ENCODE measurements at regions not wholly inside any gene's neighbourhood (a gene's known extent, or its start where the extent isn't known, plus 50 kb on each side); places are given as distances from the start of the nearest gene placed in this dataset.

DNA sequence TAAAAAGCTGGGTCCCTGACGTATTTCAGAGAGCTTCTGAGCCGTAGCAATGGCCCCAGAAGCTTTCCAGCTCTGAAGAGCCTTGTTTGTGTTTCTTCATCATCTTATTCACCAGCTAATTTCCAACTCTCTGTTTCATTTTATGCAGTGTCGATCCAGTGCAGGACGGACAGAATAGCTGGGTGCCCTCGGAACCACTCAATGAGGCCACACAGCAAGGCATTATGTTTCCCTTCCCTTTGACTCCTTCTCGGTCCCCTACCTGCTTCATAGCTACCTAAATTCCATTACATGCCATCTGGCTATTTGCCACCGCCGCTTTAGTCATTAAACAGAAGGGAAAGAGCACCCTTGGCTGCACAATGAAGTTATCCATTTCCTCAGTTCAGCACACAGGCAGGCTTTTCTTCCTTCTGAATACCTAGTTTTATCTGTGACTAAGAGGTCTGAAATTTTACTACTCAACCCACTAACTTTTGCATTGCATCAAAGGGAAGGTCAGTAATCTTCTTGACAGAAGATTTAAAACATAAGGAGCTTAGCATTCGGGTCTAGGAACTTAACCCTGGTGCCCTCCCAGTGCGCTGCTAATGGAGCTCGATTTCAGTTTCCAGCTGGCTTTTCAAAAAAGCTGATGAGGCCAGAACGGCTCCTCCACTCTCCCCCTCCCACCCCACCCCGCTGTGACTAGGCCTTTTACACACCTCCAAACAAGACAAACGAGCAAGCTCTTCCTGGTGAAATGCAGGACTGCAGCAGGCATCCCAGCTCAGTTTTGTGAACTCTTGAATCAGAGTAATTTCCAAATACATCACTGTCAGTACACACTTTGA, 176.8 kb downstream of the GXYLT1 start:
- Histone ChIP-seq H3K27ac (ENCODE audit: low read length) (peak overlapping the region; percentile 26), H3K4me3 (ENCODE audit: low read length) (peak overlapping the region; percentile 26), H3K9ac (ENCODE audit: low read length) (no peak overlapping the region), H3K9me2 (ENCODE audit: insufficient read depth, low read length) (no peaks in the 10 kb centered on the region), H3K4me2 (ENCODE audit: low read length) (no peak overlapping the region), H3K27me3 (ENCODE audit: insufficient read depth, low read depth, low read length) (peaks cover 5% of the 10 kb centered on the region), H3K36me3 (ENCODE audit: insufficient read depth, low read length) (no peaks in the 10 kb centered on the region), H2AFZ (ENCODE audit: low read depth, low read length) (no peak overlapping the region), H3K9me3 (ENCODE audit: low read length) (no peaks in the 10 kb centered on the region), H3K79me2 (replicated peaks; ENCODE audit: insufficient read depth, low read length) (no peaks in the 10 kb centered on the region), H3F3A (ENCODE audit: insufficient read depth, low read length, poor library complexity, severe bottlenecking) (peaks cover 2% of the 10 kb centered on the region), H4K20me1 (ENCODE audit: insufficient read depth) (no peaks in the 10 kb centered on the region)
- TF ChIP-seq, protein P1, sequence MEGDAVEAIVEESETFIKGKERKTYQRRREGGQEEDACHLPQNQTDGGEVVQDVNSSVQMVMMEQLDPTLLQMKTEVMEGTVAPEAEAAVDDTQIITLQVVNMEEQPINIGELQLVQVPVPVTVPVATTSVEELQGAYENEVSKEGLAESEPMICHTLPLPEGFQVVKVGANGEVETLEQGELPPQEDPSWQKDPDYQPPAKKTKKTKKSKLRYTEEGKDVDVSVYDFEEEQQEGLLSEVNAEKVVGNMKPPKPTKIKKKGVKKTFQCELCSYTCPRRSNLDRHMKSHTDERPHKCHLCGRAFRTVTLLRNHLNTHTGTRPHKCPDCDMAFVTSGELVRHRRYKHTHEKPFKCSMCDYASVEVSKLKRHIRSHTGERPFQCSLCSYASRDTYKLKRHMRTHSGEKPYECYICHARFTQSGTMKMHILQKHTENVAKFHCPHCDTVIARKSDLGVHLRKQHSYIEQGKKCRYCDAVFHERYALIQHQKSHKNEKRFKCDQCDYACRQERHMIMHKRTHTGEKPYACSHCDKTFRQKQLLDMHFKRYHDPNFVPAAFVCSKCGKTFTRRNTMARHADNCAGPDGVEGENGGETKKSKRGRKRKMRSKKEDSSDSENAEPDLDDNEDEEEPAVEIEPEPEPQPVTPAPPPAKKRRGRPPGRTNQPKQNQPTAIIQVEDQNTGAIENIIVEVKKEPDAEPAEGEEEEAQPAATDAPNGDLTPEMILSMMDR (IDR thresholded peaks at IDR 0.05; ENCODE audit: poor library complexity, severe bottlenecking) = no peak
- TF ChIP-seq SMC3 (conservative IDR thresholded peaks at IDR 0.05; ENCODE audit: poor library complexity) (no peak), RAD21 (conservative IDR thresholded peaks at IDR 0.05) (no peak), POLR2AphosphoS5 (IDR thresholded peaks at IDR 0.05) (no peak), EZH2 (IDR thresholded peaks at IDR 0.05; ENCODE audit: borderline replicate concordance, insufficient read depth, low read length, poor library complexity, severe bottlenecking) (no peak), EP300 (conservative IDR thresholded peaks at IDR 0.05; ENCODE audit: poor library complexity, severe bottlenecking) (no peak), TAF1 (IDR thresholded peaks at IDR 0.05; ENCODE audit: low read depth) (no peak), MXI1 (conservative IDR thresholded peaks at IDR 0.05; ENCODE audit: poor library complexity, severe bottlenecking) (no peak)
- TF ChIP-seq, protein P2, sequence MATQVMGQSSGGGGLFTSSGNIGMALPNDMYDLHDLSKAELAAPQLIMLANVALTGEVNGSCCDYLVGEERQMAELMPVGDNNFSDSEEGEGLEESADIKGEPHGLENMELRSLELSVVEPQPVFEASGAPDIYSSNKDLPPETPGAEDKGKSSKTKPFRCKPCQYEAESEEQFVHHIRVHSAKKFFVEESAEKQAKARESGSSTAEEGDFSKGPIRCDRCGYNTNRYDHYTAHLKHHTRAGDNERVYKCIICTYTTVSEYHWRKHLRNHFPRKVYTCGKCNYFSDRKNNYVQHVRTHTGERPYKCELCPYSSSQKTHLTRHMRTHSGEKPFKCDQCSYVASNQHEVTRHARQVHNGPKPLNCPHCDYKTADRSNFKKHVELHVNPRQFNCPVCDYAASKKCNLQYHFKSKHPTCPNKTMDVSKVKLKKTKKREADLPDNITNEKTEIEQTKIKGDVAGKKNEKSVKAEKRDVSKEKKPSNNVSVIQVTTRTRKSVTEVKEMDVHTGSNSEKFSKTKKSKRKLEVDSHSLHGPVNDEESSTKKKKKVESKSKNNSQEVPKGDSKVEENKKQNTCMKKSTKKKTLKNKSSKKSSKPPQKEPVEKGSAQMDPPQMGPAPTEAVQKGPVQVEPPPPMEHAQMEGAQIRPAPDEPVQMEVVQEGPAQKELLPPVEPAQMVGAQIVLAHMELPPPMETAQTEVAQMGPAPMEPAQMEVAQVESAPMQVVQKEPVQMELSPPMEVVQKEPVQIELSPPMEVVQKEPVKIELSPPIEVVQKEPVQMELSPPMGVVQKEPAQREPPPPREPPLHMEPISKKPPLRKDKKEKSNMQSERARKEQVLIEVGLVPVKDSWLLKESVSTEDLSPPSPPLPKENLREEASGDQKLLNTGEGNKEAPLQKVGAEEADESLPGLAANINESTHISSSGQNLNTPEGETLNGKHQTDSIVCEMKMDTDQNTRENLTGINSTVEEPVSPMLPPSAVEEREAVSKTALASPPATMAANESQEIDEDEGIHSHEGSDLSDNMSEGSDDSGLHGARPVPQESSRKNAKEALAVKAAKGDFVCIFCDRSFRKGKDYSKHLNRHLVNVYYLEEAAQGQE (IDR thresholded peaks at IDR 0.05; ENCODE audit: borderline replicate concordance) = no peak

DNA sequence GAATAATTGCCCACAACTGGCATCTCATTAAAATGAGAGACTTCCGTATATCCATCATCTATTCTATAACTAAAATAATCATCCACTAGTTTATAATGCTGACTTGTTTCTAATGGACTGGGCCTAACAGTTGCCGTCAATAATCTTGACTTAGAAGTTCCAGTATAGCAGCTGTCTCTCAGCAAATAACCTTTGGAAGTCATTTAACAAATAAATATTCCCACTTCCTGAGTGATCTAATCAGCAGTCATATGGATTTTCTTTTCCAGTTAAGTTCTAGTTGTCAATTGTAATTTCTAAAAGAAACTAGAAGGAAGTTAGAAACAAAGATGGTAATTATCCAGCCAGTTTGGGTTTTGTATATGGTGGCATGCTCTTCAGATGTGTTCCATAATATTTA, 177.8 kb downstream of the GXYLT1 start:
- Histone ChIP-seq H3K79me2 (replicated peaks; ENCODE audit: insufficient read depth, low read length) (no peaks in the 10 kb centered on the region), H3K27ac (ENCODE audit: low read length) (no peak overlapping the region), H3K4me2 (ENCODE audit: low read length) (no peak overlapping the region), H3F3A (ENCODE audit: insufficient read depth, low read length, poor library complexity, severe bottlenecking) (peaks cover 4% of the 10 kb centered on the region), H3K9me3 (ENCODE audit: low read length) (no peaks in the 10 kb centered on the region), H3K36me3 (ENCODE audit: insufficient read depth, low read length) (no peaks in the 10 kb centered on the region), H3K9me2 (ENCODE audit: insufficient read depth, low read length) (no peaks in the 10 kb centered on the region), H4K20me1 (ENCODE audit: insufficient read depth) (no peaks in the 10 kb centered on the region), H3K27me3 (ENCODE audit: insufficient read depth, low read depth, low read length) (peaks cover 5% of the 10 kb centered on the region), H3K4me3 (ENCODE audit: low read length) (no peak overlapping the region), H2AFZ (ENCODE audit: low read depth, low read length) (no peak overlapping the region), H3K9ac (ENCODE audit: low read length) (no peak overlapping the region)
- TF ChIP-seq POLR2AphosphoS5 (IDR thresholded peaks at IDR 0.05) (no peak), MXI1 (conservative IDR thresholded peaks at IDR 0.05; ENCODE audit: poor library complexity, severe bottlenecking) (no peak), TAF1 (IDR thresholded peaks at IDR 0.05; ENCODE audit: low read depth) (no peak), SMC3 (conservative IDR thresholded peaks at IDR 0.05; ENCODE audit: poor library complexity) (no peak)
- TF ChIP-seq, protein P1 (IDR thresholded peaks at IDR 0.05; ENCODE audit: poor library complexity, severe bottlenecking) = no peak

Data from neural cell (in vitro differentiated cells).